ENCODE measurements at regions not wholly inside any gene's neighbourhood (a gene's known extent, or its start where the extent isn't known, plus 50 kb on each side); places are given as distances from the start of the nearest gene placed in this dataset.

GRCh38 chr16:13557418-13557817, 362.5 kb upstream of the ERCC4 start:
- no peak for TF ChIP-seq POLR2A (IDR thresholded peaks at IDR 0.05)
- TF ChIP-seq, protein P1, sequence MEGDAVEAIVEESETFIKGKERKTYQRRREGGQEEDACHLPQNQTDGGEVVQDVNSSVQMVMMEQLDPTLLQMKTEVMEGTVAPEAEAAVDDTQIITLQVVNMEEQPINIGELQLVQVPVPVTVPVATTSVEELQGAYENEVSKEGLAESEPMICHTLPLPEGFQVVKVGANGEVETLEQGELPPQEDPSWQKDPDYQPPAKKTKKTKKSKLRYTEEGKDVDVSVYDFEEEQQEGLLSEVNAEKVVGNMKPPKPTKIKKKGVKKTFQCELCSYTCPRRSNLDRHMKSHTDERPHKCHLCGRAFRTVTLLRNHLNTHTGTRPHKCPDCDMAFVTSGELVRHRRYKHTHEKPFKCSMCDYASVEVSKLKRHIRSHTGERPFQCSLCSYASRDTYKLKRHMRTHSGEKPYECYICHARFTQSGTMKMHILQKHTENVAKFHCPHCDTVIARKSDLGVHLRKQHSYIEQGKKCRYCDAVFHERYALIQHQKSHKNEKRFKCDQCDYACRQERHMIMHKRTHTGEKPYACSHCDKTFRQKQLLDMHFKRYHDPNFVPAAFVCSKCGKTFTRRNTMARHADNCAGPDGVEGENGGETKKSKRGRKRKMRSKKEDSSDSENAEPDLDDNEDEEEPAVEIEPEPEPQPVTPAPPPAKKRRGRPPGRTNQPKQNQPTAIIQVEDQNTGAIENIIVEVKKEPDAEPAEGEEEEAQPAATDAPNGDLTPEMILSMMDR (IDR thresholded peaks at IDR 0.05), result no peak

All from sigmoid colon (tissue), 3 donors.